ENCODE measurements at regions not wholly inside any gene's neighbourhood (a gene's known extent, or its start where the extent isn't known, plus 50 kb on each side); places are given as distances from the start of the nearest gene placed in this dataset.
"Not testable (repeated sequence)": the region's sequence is repeated elsewhere in the genome, so short reads cannot be mapped to it uniquely, and the experiment has no call there.

- H3K4me2 ChIP-seq (ENCODE audit: extremely low read depth, insufficient read depth, low read length); H3K79me2 ChIP-seq (ENCODE audit: control insufficient read depth, insufficient read depth, low read length); H2AFZ ChIP-seq (ENCODE audit: low read length); H3K4me1 ChIP-seq (ENCODE audit: control insufficient read depth, extremely low read depth, insufficient read depth, low read length); H3K4me3 ChIP-seq (replicated peaks in 1 of 4; ENCODE audit: control extremely low read depth in 1 of 4, insufficient read depth in 1 of 4, low read depth in 3 of 4, low read length in 4 of 4); DNase-seq (ENCODE audit: low read depth in 2 of 2); H3K27me3 ChIP-seq (ENCODE audit: control insufficient read depth, insufficient read depth, low read length); H3K9ac ChIP-seq (ENCODE audit: insufficient read depth, low read length); H3K9me3 ChIP-seq (ENCODE audit: control insufficient read depth, insufficient read depth, low read depth, low read length); H3K27ac ChIP-seq (ENCODE audit: insufficient read depth, low read length); H3K36me3 ChIP-seq (ENCODE audit: control insufficient read depth, insufficient read depth, low read length); H4K20me1 ChIP-seq (ENCODE audit: control insufficient read depth, extremely low read depth, insufficient read depth, low read length): not testable (repeated sequence)
Measured at GRCh38 chr1:149229813-149230212, 126.5 kb upstream of the NBPF9 start.

DNA sequence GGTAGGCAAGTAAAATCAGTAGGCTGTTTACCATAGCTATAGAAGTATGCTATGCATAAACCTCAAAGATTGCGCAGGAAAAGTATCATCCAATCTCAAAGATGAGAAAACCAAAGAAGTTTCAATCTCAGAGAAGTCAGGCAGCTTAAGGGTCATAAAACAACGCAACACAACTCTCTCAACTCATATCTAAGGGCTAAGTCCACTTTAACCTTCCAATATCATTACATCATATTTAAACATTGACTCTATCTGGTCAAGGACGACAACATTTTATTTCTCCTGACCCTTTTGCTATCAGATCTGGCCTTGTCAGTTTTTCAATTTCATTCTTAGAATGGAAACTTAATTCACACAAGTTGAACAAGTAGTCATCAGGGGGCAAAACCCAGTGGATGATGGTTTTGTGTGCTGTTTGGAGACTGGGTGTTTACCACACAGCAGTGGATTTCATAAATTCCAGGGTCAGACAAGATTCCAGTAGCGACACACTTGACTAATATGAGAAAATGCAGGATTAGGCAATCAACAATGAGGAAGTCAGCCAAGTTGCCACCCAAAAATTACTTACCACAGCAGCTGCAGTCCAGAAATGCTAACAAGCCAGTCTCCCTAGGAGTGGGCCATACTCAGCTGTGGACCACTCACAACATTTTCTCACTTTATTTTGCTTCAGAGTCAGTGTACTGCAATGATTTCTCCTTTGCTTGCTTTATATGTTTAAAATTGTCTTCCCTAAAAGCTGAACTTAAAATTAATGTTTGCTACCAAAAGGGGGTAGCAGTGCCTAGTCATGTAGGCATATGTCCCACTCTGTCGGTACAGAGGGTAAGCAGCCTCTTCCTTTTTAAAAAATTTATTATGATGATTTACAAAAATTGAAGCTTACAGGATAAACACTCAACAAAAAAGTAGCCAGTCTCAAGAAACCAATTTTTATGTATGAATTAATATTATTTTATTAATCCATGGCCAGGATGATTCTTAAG lies 131.9 kb upstream of the NBPF9 start:
- H4K20me1 ChIP-seq (ENCODE audit: control insufficient read depth, extremely low read depth, insufficient read depth, low read length); H3K9ac ChIP-seq (ENCODE audit: insufficient read depth, low read length); H3K4me2 ChIP-seq (ENCODE audit: extremely low read depth, insufficient read depth, low read length); H2AFZ ChIP-seq (ENCODE audit: low read length); DNase-seq (ENCODE audit: low read depth in 2 of 2); H3K27me3 ChIP-seq (ENCODE audit: control insufficient read depth, insufficient read depth, low read length); H3K27ac ChIP-seq (ENCODE audit: insufficient read depth, low read length); H3K4me1 ChIP-seq (ENCODE audit: control insufficient read depth, extremely low read depth, insufficient read depth, low read length); H3K9me3 ChIP-seq (ENCODE audit: control insufficient read depth, insufficient read depth, low read depth, low read length); H3K4me3 ChIP-seq (replicated peaks in 1 of 4; ENCODE audit: control extremely low read depth in 1 of 4, insufficient read depth in 1 of 4, low read depth in 3 of 4, low read length in 4 of 4); H3K79me2 ChIP-seq (ENCODE audit: control insufficient read depth, insufficient read depth, low read length); H3K36me3 ChIP-seq (ENCODE audit: control insufficient read depth, insufficient read depth, low read length): not testable (repeated sequence)

- not testable (repeated sequence) for H3K79me2 ChIP-seq (ENCODE audit: control insufficient read depth, insufficient read depth, low read length); H3K4me1 ChIP-seq (ENCODE audit: control insufficient read depth, extremely low read depth, insufficient read depth, low read length); H3K4me2 ChIP-seq (ENCODE audit: extremely low read depth, insufficient read depth, low read length); H3K27ac ChIP-seq (ENCODE audit: insufficient read depth, low read length); H2AFZ ChIP-seq (ENCODE audit: low read length); H4K20me1 ChIP-seq (ENCODE audit: control insufficient read depth, extremely low read depth, insufficient read depth, low read length); H3K9me3 ChIP-seq (ENCODE audit: control insufficient read depth, insufficient read depth, low read depth, low read length); H3K27me3 ChIP-seq (ENCODE audit: control insufficient read depth, insufficient read depth, low read length); H3K36me3 ChIP-seq (ENCODE audit: control insufficient read depth, insufficient read depth, low read length); DNase-seq (ENCODE audit: low read depth in 2 of 2); H3K4me3 ChIP-seq (replicated peaks in 1 of 4; ENCODE audit: control extremely low read depth in 1 of 4, insufficient read depth in 1 of 4, low read depth in 3 of 4, low read length in 4 of 4); H3K9ac ChIP-seq (ENCODE audit: insufficient read depth, low read length)
Measured at GRCh38 chr1:149237515-149237914, 134.2 kb upstream of the NBPF9 start.

DNA sequence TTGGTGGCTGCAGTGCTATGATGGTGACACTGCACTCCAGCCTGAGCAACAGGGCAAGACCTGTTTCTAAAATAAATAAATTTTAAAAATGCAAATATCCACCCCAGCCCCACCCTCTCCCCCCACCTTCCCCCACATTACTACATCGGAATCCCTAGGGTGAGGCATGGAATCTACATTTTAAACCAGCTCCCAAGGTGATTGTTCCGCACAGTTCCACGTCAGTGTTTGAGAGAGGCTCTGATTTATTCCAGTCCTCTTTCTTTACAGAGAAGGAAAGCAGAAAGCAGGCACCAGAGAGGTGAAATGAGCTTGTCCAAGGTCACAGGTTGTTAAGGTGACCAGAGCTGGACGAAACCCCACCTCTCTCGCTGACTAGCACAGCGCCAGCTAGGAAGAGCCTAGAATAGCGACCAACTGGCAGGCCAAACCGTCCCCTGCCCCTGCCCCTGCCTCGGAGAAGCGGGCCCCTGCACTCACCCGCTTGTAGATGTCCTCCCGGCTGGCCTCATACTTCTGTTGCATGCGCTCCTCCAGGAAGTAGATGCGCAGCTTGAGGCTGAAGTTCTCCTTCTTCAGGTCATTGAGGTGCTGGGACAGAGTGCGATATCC lies 136.7 kb upstream of the NBPF9 start:
- not testable (repeated sequence) for H3K79me2 ChIP-seq (ENCODE audit: control insufficient read depth, insufficient read depth, low read length); H3K36me3 ChIP-seq (ENCODE audit: control insufficient read depth, insufficient read depth, low read length); H3K4me1 ChIP-seq (ENCODE audit: control insufficient read depth, extremely low read depth, insufficient read depth, low read length); H3K27me3 ChIP-seq (ENCODE audit: control insufficient read depth, insufficient read depth, low read length); H3K9me3 ChIP-seq (ENCODE audit: control insufficient read depth, insufficient read depth, low read depth, low read length); H2AFZ ChIP-seq (ENCODE audit: low read length); H4K20me1 ChIP-seq (ENCODE audit: control insufficient read depth, extremely low read depth, insufficient read depth, low read length); H3K4me2 ChIP-seq (ENCODE audit: extremely low read depth, insufficient read depth, low read length); H3K27ac ChIP-seq (ENCODE audit: insufficient read depth, low read length); DNase-seq (ENCODE audit: low read depth in 2 of 2); H3K9ac ChIP-seq (ENCODE audit: insufficient read depth, low read length); H3K4me3 ChIP-seq (replicated peaks in 1 of 4; ENCODE audit: control extremely low read depth in 1 of 4, insufficient read depth in 1 of 4, low read depth in 3 of 4, low read length in 4 of 4)

DNA sequence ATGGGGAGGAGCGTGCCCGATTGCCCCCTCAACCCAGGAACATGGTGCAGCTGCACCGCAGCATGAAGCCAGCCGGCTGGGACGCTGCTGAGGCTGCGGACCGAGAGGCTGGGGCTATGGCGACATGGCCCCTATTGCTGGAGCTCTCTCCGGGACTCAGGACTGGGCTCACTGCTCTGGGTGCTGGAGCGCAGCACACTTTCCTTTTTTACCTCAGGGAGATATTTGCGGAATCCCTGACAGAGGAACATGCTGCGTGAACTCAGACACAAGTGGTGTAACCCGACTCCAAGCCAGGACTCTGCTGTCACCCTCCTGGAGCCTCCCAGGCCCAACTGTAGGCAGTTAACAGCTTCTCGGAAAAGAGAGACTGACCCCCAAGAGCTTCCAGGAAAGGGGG lies 137.2 kb upstream of the NBPF9 start:
- H3K4me1 ChIP-seq (ENCODE audit: control insufficient read depth, extremely low read depth, insufficient read depth, low read length) = not testable (repeated sequence)

DNA sequence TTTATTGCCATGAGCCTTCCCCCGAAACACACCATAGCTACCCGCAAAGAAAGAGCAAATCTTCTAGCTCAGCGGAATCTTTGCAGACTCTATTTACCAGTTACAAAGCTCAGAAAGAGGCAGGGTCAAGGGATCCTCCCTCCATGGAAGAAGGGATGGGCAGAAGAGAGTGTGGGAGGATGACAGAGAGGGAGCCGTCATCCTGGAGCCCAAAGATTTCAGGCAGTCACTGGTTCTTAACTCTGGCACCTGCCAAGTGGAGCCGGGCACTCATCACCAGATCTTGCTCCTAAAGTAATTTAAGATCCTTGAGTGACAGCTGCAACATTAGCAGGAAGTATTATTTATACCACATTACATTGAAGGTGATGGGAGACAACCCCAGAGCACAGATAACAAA lies 137.9 kb upstream of the NBPF9 start:
- not testable (repeated sequence) for H3K4me1 ChIP-seq (ENCODE audit: control insufficient read depth, extremely low read depth, insufficient read depth, low read length); H3K27ac ChIP-seq (ENCODE audit: insufficient read depth, low read length); H4K20me1 ChIP-seq (ENCODE audit: control insufficient read depth, extremely low read depth, insufficient read depth, low read length); DNase-seq (ENCODE audit: low read depth in 2 of 2); H3K27me3 ChIP-seq (ENCODE audit: control insufficient read depth, insufficient read depth, low read length); H3K4me3 ChIP-seq (replicated peaks in 1 of 4; ENCODE audit: control extremely low read depth in 1 of 4, insufficient read depth in 1 of 4, low read depth in 3 of 4, low read length in 4 of 4); H2AFZ ChIP-seq (ENCODE audit: low read length); H3K4me2 ChIP-seq (ENCODE audit: extremely low read depth, insufficient read depth, low read length); H3K79me2 ChIP-seq (ENCODE audit: control insufficient read depth, insufficient read depth, low read length); H3K9me3 ChIP-seq (ENCODE audit: control insufficient read depth, insufficient read depth, low read depth, low read length); H3K9ac ChIP-seq (ENCODE audit: insufficient read depth, low read length); H3K36me3 ChIP-seq (ENCODE audit: control insufficient read depth, insufficient read depth, low read length)

More for the DNA sequence above, 137.2 kb upstream of the NBPF9 start:
- H3K4me2 ChIP-seq (ENCODE audit: extremely low read depth, insufficient read depth, low read length); H2AFZ ChIP-seq (ENCODE audit: low read length); H3K79me2 ChIP-seq (ENCODE audit: control insufficient read depth, insufficient read depth, low read length); H3K27me3 ChIP-seq (ENCODE audit: control insufficient read depth, insufficient read depth, low read length); H3K36me3 ChIP-seq (ENCODE audit: control insufficient read depth, insufficient read depth, low read length); H3K9me3 ChIP-seq (ENCODE audit: control insufficient read depth, insufficient read depth, low read depth, low read length); DNase-seq (ENCODE audit: low read depth in 2 of 2); H3K27ac ChIP-seq (ENCODE audit: insufficient read depth, low read length); H4K20me1 ChIP-seq (ENCODE audit: control insufficient read depth, extremely low read depth, insufficient read depth, low read length); H3K4me3 ChIP-seq (replicated peaks in 1 of 4; ENCODE audit: control extremely low read depth in 1 of 4, insufficient read depth in 1 of 4, low read depth in 3 of 4, low read length in 4 of 4); H3K9ac ChIP-seq (ENCODE audit: insufficient read depth, low read length): not testable (repeated sequence)

All from fibroblast of lung (primary cell).